Body of pancreas (tissue), 4 donors: ENCODE measurements at regions not wholly inside any gene's neighbourhood (a gene's known extent, or its start where the extent isn't known, plus 50 kb on each side); places are given as distances from the start of the nearest gene placed in this dataset.

Experiments used
- CTCF ChIP-seq, 7 experiments: fragments of 450-650 bp in 4 of 7; fragments of 200-600 bp in 3 of 7; sonication (generic) in 3 of 7; IDR thresholded peaks; one replicate each; pipeline ENCODE4 v1.5.1; 2016 to 2019; ENCODE audit warnings: antibody characterized with exemption in 7 of 7
- POLR2A ChIP-seq, 3 donors: fragments of 450-650 bp; IDR thresholded peaks; one replicate each; pipeline ENCODE4 v1.6.1; 2016; ENCODE audit warnings: antibody characterized with exemption in 3 of 3, mild to moderate bottlenecking in 2 of 3

DNA sequence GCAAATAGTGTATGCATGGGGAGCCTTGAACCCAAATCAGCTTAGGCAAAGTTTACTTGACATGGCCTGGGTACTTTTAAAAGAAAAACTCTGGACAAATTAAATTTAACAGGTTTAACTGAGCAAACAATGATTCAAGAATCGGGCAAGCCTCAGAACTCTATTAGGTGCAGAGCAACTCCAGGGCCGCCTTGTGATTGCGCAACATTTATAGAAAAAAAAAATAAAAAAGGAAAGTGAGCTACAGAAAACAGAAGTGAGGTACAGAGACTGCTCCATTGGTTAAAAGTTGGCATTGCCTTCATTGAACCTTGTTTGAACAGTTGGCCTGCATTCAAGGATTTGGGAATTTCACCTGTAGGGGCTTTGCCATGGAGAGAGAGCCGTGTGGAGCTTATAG, 421.0 kb upstream of the TSHZ3 start:
- TF ChIP-seq CTCF (IDR thresholded peaks at IDR 0.05) = no peak
- no peak for TF ChIP-seq POLR2A (IDR thresholded peaks at IDR 0.05)
